H1 (cell line): ENCODE measurements at regions not wholly inside any gene's neighbourhood (a gene's known extent, or its start where the extent isn't known, plus 50 kb on each side); places are given as distances from the start of the nearest gene placed in this dataset.

Source experiments
- CTCF ChIA-PET: fragments of 300-600 bp; sonication (Branson Sonifier 250); formaldehyde crosslinking; loops from one replicate; lab custom pipeline; 2021; ENCODE audit not compliant: partially characterized antibody; lab: Charles Lee
- POLR2A ChIA-PET: fragments of 300-600 bp; sonication (Branson Sonifier 250); formaldehyde crosslinking; loops from one replicate; lab custom pipeline; 2021; ENCODE audit warnings: inconsistent platforms; ENCODE audit not compliant: partially characterized antibody; lab: Charles Lee
- DNase-seq, 2 experiments: peaks; one replicate each; pipeline versions ENCODE4 v3.0.0 to v3.0.0-alpha.2; 2010 to 2022; ENCODE audit warnings: low spot score in 2 of 2, low read depth in 1 of 2, mixed read lengths in 1 of 2
- FAIRE-seq: peaks from 2 replicates; lab custom pipeline; 2011; peaks lifted over from hg19 to GRCh38; lab: Jason Lieb, UNC
- H2AFZ ChIP-seq: 2 replicates; pipeline ENCODE4 v1.8.1; 2012; ENCODE audit warnings: low read length, inconsistent platforms
- H2AK5ac ChIP-seq: 2 replicates; pipeline ENCODE4 v1.6.1; 2013; ENCODE audit warnings: low read depth, low read length
- H2BK120ac ChIP-seq: replicated peaks from 2 replicates; pipeline ENCODE3; 2013; ENCODE audit warnings: low read depth, low read length, inconsistent platforms
- H2BK12ac ChIP-seq: 2 replicates; pipeline ENCODE4 v1.6.1; 2013; ENCODE audit warnings: low read depth, low read length
- H2BK15ac ChIP-seq: 2 replicates; pipeline ENCODE4 v1.6.1; 2013; ENCODE audit warnings: low read length
- H2BK20ac ChIP-seq: 2 replicates; pipeline ENCODE4 v1.6.1; 2013; ENCODE audit warnings: low read length
- H2BK5ac ChIP-seq: 2 replicates; pipeline ENCODE4 v1.6.1; 2013; ENCODE audit warnings: low read depth, low read length
- H3K14ac ChIP-seq: 2 replicates; pipeline ENCODE4 v1.6.1; 2013; ENCODE audit warnings: inconsistent platforms; ENCODE audit not compliant: insufficient read length
- H3K18ac ChIP-seq: 2 replicates; pipeline ENCODE4 v1.6.1; 2013; ENCODE audit warnings: low read length; ENCODE audit errors: extremely low read depth
- H3K23ac ChIP-seq: 2 replicates; pipeline ENCODE4 v1.6.1; 2013; ENCODE audit warnings: inconsistent platforms; ENCODE audit not compliant: insufficient read length
- H3K23me2 ChIP-seq: 2 replicates; pipeline ENCODE4 v1.6.1; 2013; ENCODE audit warnings: low read depth, low read length
- H3K27ac ChIP-seq: 2 replicates; pipeline ENCODE4 v1.6.1; 2011; ENCODE audit warnings: low read depth, low read length, inconsistent platforms
- H3K27me3 ChIP-seq, 4 experiments: replicated peaks in 1 of 4; 1 replicate in 1 of 4; 2 replicates in 3 of 4; pipeline versions ENCODE4 v1.6.1 to v1.8.1; 2011 to 2013; ENCODE audit warnings: low read length in 3 of 4, mild to moderate bottlenecking in 3 of 4, inconsistent platforms in 2 of 4, mixed read lengths in 2 of 4, moderate library complexity in 1 of 4; ENCODE audit not compliant: control insufficient read depth in 3 of 4, insufficient read depth in 3 of 4; ENCODE audit errors: extremely low read depth in 1 of 4
- H3K36me3 ChIP-seq, 4 experiments: 2 replicates each; pipeline versions ENCODE4 v1.6.1 to v1.8.1; 2011 to 2013; ENCODE audit warnings: mild to moderate bottlenecking in 4 of 4, low read length in 3 of 4, moderate library complexity in 2 of 4, control low read depth in 1 of 4, inconsistent platforms in 1 of 4; ENCODE audit not compliant: insufficient read depth in 4 of 4, control insufficient read depth in 2 of 4
- H3K4ac ChIP-seq: replicated peaks from 2 replicates; pipeline ENCODE3; 2013; ENCODE audit warnings: low read length, low read depth, mixed read lengths, inconsistent platforms; ENCODE audit not compliant: insufficient read length
- H3K4me1 ChIP-seq, 4 experiments: replicated peaks in 1 of 4; 1 replicate in 1 of 4; 2 replicates in 3 of 4; pipeline versions ENCODE4 v1.6.1 to v1.8.1; 2011 to 2013; ENCODE audit warnings: low read length in 3 of 4, inconsistent platforms in 2 of 4, mixed read lengths in 1 of 4; ENCODE audit not compliant: insufficient read depth in 4 of 4, control insufficient read depth in 3 of 4
- H3K4me2 ChIP-seq, 2 experiments: 2 replicates each; pipeline versions ENCODE4 v1.6.1 to v1.8.1; 2011 to 2013; ENCODE audit warnings: low read depth in 2 of 2, low read length in 2 of 2, control low read depth in 1 of 2, inconsistent platforms in 1 of 2, mild to moderate bottlenecking in 1 of 2; ENCODE audit not compliant: insufficient read depth in 1 of 2
- H3K4me3 ChIP-seq, 4 experiments: fragments of 200-600, 300-600 bp in 1 of 4; sonication (generic), shearing (Covaris generic), sonication (Bioruptor Twin) in 1 of 4; 2 replicates each; pipeline versions ENCODE4 v1.5.1 to v1.8.1; 2011 to 2016; ENCODE audit warnings: low read length in 4 of 4, low read depth in 3 of 4, control low read depth in 2 of 4, inconsistent platforms in 2 of 4, mild to moderate bottlenecking in 2 of 4, mixed read lengths in 1 of 4, moderate library complexity in 1 of 4; ENCODE audit not compliant: insufficient read depth in 2 of 4; ENCODE audit errors: extremely low read depth in 1 of 4
- H3K56ac ChIP-seq: replicated peaks from 2 replicates; pipeline ENCODE3; 2013; ENCODE audit warnings: low read depth, mild to moderate bottlenecking, mixed read lengths, low read length, inconsistent platforms; ENCODE audit not compliant: insufficient read length
- H3K79me1 ChIP-seq: 2 replicates; pipeline ENCODE4 v1.6.1; 2013; ENCODE audit warnings: low read depth, low read length, control low read depth
- H3K79me2 ChIP-seq, 2 experiments: 2 replicates each; pipeline versions ENCODE4 v1.6.1 to v1.8.1; 2012 to 2013; ENCODE audit warnings: low read length in 2 of 2, mild to moderate bottlenecking in 2 of 2, inconsistent platforms in 1 of 2; ENCODE audit not compliant: insufficient read depth in 2 of 2, control insufficient read depth in 1 of 2
- H3K9ac ChIP-seq, 4 experiments: replicated peaks in 1 of 4; 1 replicate in 1 of 4; 2 replicates in 3 of 4; pipeline versions ENCODE4 v1.6.1 to v1.8.1; 2011 to 2013; ENCODE audit warnings: low read depth in 3 of 4, low read length in 3 of 4, control low read depth in 2 of 4, mild to moderate bottlenecking in 2 of 4, moderate library complexity in 2 of 4, inconsistent platforms in 1 of 4; ENCODE audit errors: extremely low read depth in 1 of 4
- H3K9me3 ChIP-seq, 2 experiments: 2 replicates each; pipeline versions ENCODE4 v1.6.1 to v1.8.1; 2012 to 2013; ENCODE audit warnings: mild to moderate bottlenecking in 2 of 2, moderate library complexity in 2 of 2, control low read depth in 1 of 2, inconsistent platforms in 1 of 2, low read depth in 1 of 2, low read length in 1 of 2, mixed read lengths in 1 of 2; ENCODE audit not compliant: insufficient read depth in 2 of 2
- H4K20me1 ChIP-seq, 2 experiments: replicated peaks in 1 of 2; 2 replicates each; pipeline versions ENCODE3 to v1.8.1; 2011 to 2013; ENCODE audit warnings: inconsistent platforms in 2 of 2, low read length in 2 of 2, mild to moderate bottlenecking in 1 of 2; ENCODE audit not compliant: insufficient read depth in 2 of 2, control insufficient read depth in 1 of 2
- H4K5ac ChIP-seq: 2 replicates; pipeline ENCODE4 v1.6.1; 2013; ENCODE audit warnings: low read length, low read depth, mixed read lengths, inconsistent platforms; ENCODE audit not compliant: insufficient read length
- H4K8ac ChIP-seq: 2 replicates; pipeline ENCODE4 v1.8.0; 2013; ENCODE audit warnings: mild to moderate bottlenecking, moderate library complexity, low read length, inconsistent platforms; ENCODE audit not compliant: insufficient read depth; ENCODE audit errors: extremely low read depth
- H4K91ac ChIP-seq: replicated peaks from 2 replicates; pipeline ENCODE3; 2013; ENCODE audit warnings: low read length, mixed read lengths, inconsistent platforms; ENCODE audit not compliant: insufficient read length
- CHD1 ChIP-seq: IDR thresholded peaks from 2 replicates; pipeline ENCODE4 v1.6.1; 2012; ENCODE audit warnings: low read depth, low read length, improper control_type of control experiment
- CTBP2 ChIP-seq: IDR thresholded peaks from 2 replicates; pipeline ENCODE4 v1.7.0; 2011; ENCODE audit warnings: borderline replicate concordance, mild to moderate bottlenecking, moderate library complexity, mixed read lengths, low read length; ENCODE audit not compliant: insufficient read depth, insufficient read length
- EGR1 ChIP-seq: IDR thresholded peaks from 2 replicates; pipeline ENCODE4 v1.6.1; 2011; ENCODE audit warnings: low read depth, low read length, borderline replicate concordance
- PHF8 ChIP-seq: fragments of 200-600 bp; sonication (generic); conservative IDR thresholded peaks from 2 replicates; pipeline ENCODE4 v1.7.1; 2012; ENCODE audit warnings: low read depth, mild to moderate bottlenecking, inconsistent platforms, low read length, moderate library complexity
- RAD21 ChIP-seq, 2 experiments: IDR thresholded peaks in 1 of 2; conservative IDR thresholded peaks in 1 of 2; 2 replicates each; pipeline ENCODE4 v1.6.1; 2011; ENCODE audit warnings: low read depth in 2 of 2, low read length in 2 of 2, improper control_type of control experiment in 1 of 2, inconsistent platforms in 1 of 2, mild to moderate bottlenecking in 1 of 2, moderate library complexity in 1 of 2
- SAP30 ChIP-seq: fragments of 300-600 bp; sonication (generic); IDR thresholded peaks from 2 replicates; pipeline ENCODE4 v1.7.1; 2012; ENCODE audit warnings: low read length, moderate library complexity, mild to moderate bottlenecking, inconsistent platforms; ENCODE audit not compliant: insufficient read depth, insufficient replicate concordance
- TAF7 ChIP-seq: optimal IDR thresholded peaks from 2 replicates; pipeline ENCODE3; 2011; ENCODE audit warnings: low read depth, mild to moderate bottlenecking, inconsistent platforms, low read length, moderate library complexity, borderline replicate concordance
- WGBS, 2 experiments: shearing (Covaris generic) in 1 of 2; methylation state at CpG; one replicate each; pipeline versions ENCODE4 v1.1.6 to v1.1.7; 2013 to 2015; ENCODE audit warnings: low lambda C conversion rate in 2 of 2, mixed read lengths in 2 of 2, inconsistent platforms in 1 of 2, low coverage in 1 of 2, missing lambda C conversion rate in 1 of 2; ENCODE audit not compliant: insufficient replicate concordance in 2 of 2, insufficient coverage in 1 of 2, insufficient read length in 1 of 2; ENCODE audit errors: extremely low coverage in 1 of 2, missing lambda C conversion rate in 1 of 2; 5-methylcytosine and 5-hydroxymethylcytosine counted together

- POLR2A ChIA-PET: no interaction called here
- Histone ChIP-seq H3K27me3 (peaks cover 0 to 1% (median 0%) of the 10 kb centered on the region in 4 experiments; a peak in 1 of 7 replicates), H2BK5ac (no peak overlapping the region), H2BK12ac (no peak overlapping the region), H2BK20ac (no peak overlapping the region), H4K5ac (no peak overlapping the region), H3K79me1 (no peaks in the 10 kb centered on the region), H2AFZ (no peak overlapping the region), H3K79me2 (no peaks in the 10 kb centered on the region), H2AK5ac (no peak overlapping the region), H3K14ac (no peak overlapping the region), H3K27ac (no peak overlapping the region), H3K4ac (no peak overlapping the region), H4K8ac (no peak overlapping the region), H3K9me3 (no peaks in the 10 kb centered on the region), H3K9ac (no peak overlapping the region), H2BK120ac (no peak overlapping the region), H3K4me3 (no peak overlapping the region), H3K4me1 (no peaks in the 10 kb centered on the region), H4K91ac (no peak overlapping the region), H3K36me3 (no peaks in the 10 kb centered on the region), H3K56ac (no peak overlapping the region), H4K20me1 (no peaks in the 10 kb centered on the region), H3K4me2 (no peak overlapping the region), H3K18ac (no peak overlapping the region), H3K23ac (no peak overlapping the region), H2BK15ac (no peak overlapping the region), H3K23me2 (no peaks in the 10 kb centered on the region)
- CTCF ChIA-PET: no interaction called here
- WGBS, 2 experiments: 39% methylated on average over 1 of the region's 1 CpG; no CpG with 5 or more reads in 1 of the 2 experiments
- FAIRE-seq (no peak), DNase-seq (no peak)
- no peak for TF ChIP-seq EGR1
- no peak for TF ChIP-seq SAP30
- TF ChIP-seq CTBP2: no peak
- no peak for TF ChIP-seq RAD21 (IDR thresholded peaks at IDR 0.05 in 1 of 2, conservative IDR thresholded peaks at IDR 0.05 in 1 of 2; ENCODE audit: low read depth in 2 of 2, low read length in 2 of 2)
- TF ChIP-seq CHD1: no peak
- TF ChIP-seq TAF7: no peak
- TF ChIP-seq PHF8: no peak
These were observed 676.6 kb upstream of the EPHA7 start for GRCh38 chr6:94095961-94096360.
